ENCODE measurements at regions not wholly inside any gene's neighbourhood (a gene's known extent, or its start where the extent isn't known, plus 50 kb on each side); places are given as distances from the start of the nearest gene placed in this dataset.

GRCh38 chr5:145495741-145496140 is 339.4 kb downstream of the PRELID2 start:
- no peak for TF ChIP-seq CTCF (CRISPR knock-in tag; IDR thresholded peaks at IDR 0.05)
- TF ChIP-seq NFYC (CRISPR knock-in tag; IDR thresholded peaks at IDR 0.05), result no peak
- TF ChIP-seq ZFY (CRISPR knock-in tag; IDR thresholded peaks at IDR 0.05), result no peak
- no peak for TF ChIP-seq ZNF580 (CRISPR knock-in tag; IDR thresholded peaks at IDR 0.05; ENCODE audit: borderline replicate concordance, low read depth)
- TF ChIP-seq POLR2AphosphoS5 (IDR thresholded peaks at IDR 0.05; ENCODE audit: low read depth, low read length), result no peak
- no peak for TF ChIP-seq MEIS1 (CRISPR knock-in tag; IDR thresholded peaks at IDR 0.05; ENCODE audit: borderline replicate concordance)
- TF ChIP-seq NR2C2 (CRISPR knock-in tag; IDR thresholded peaks at IDR 0.05; ENCODE audit: borderline replicate concordance), result no peak
- TF ChIP-seq ATF1 (CRISPR knock-in tag; IDR thresholded peaks at IDR 0.05), result no peak
- no peak for TF ChIP-seq BRF2 (CRISPR knock-in tag; IDR thresholded peaks at IDR 0.05)
- TF ChIP-seq EP300 (IDR thresholded peaks at IDR 0.05; ENCODE audit: low read depth in 2 of 2, low read length in 2 of 2), result no peak
- TF ChIP-seq EP300 (CRISPR knock-in tag; IDR thresholded peaks at IDR 0.05; ENCODE audit: borderline replicate concordance), result no peak
- TF ChIP-seq YY1 (IDR thresholded peaks at IDR 0.05; ENCODE audit: insufficient read depth, insufficient replicate concordance, low read depth, low read length), result no peak

All from HepG2 (cell line).